HL-60 (cell line): ENCODE measurements at regions not wholly inside any gene's neighbourhood (a gene's known extent, or its start where the extent isn't known, plus 50 kb on each side); places are given as distances from the start of the nearest gene placed in this dataset.

Experiments used
- DNase-seq, 2 experiments: peaks; one replicate each; pipeline ENCODE4 v3.0.0-alpha.2; 2010 to 2020; ENCODE audit warnings: low read depth in 1 of 2, low spot score in 1 of 2
- H3K27ac ChIP-seq: fragments of 250-450 bp; sonication (Bioruptor Pico); replicated peaks from 2 replicates; pipeline ENCODE4 v1.5.1; 2020; ENCODE audit warnings: mild to moderate bottlenecking, moderate library complexity
- H3K27me3 ChIP-seq: fragments of 250-450 bp; sonication (Bioruptor Pico); 2 replicates; pipeline ENCODE4 v1.5.1; 2021; ENCODE audit warnings: mild to moderate bottlenecking, moderate library complexity; ENCODE audit not compliant: insufficient read depth, poor library complexity, severe bottlenecking
- H3K4me3 ChIP-seq: replicated peaks from 2 replicates; pipeline ENCODE4 v1.5.1; 2011; ENCODE audit warnings: mild to moderate bottlenecking, control low read depth, low read length; ENCODE audit not compliant: insufficient read depth
- GABPA ChIP-seq: IDR thresholded peaks from 2 replicates; pipeline ENCODE4 v1.6.1; 2012; ENCODE audit warnings: low read depth
- POLR2AphosphoS5 ChIP-seq: IDR thresholded peaks from 2 replicates; pipeline ENCODE4 v1.6.1; 2012; ENCODE audit warnings: low read depth
- SPI1 ChIP-seq: IDR thresholded peaks from 2 replicates; pipeline ENCODE4 v1.6.1; 2012; ENCODE audit warnings: low read depth, mild to moderate bottlenecking, borderline replicate concordance
- TF ChIP-seq, protein P1 (sequence below): IDR thresholded peaks from 2 replicates; pipeline ENCODE4 v1.6.1; 2012; ENCODE audit warnings: low read depth; ENCODE audit not compliant: insufficient replicate concordance
- TF ChIP-seq, protein P2 (sequence below): IDR thresholded peaks from one replicate; pipeline ENCODE4 v1.5.1; 2011; ENCODE audit warnings: low read length, control low read depth, inconsistent platforms; ENCODE audit not compliant: insufficient read depth

DNA sequence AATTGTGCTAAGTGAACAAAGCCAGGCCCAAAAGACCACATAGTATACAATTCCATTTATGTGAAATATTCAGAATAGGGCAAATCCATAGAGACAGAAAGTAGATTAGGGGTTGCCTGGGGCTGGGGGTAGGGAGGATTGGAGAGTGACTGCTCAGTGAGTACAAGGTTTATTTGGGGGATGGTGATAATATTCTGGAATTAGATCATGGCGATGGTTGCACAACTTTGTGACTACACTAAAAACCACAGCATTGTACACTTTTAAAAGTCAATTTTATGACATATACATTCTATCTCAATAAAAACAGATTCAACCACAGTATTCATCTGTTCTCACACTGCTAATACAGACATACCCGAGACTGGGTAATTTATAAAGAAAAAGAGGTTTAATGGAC, 68.7 kb upstream of the MAP1LC3B2 start:
- H3K27ac ChIP-seq = no peak overlapping the region

DNA sequence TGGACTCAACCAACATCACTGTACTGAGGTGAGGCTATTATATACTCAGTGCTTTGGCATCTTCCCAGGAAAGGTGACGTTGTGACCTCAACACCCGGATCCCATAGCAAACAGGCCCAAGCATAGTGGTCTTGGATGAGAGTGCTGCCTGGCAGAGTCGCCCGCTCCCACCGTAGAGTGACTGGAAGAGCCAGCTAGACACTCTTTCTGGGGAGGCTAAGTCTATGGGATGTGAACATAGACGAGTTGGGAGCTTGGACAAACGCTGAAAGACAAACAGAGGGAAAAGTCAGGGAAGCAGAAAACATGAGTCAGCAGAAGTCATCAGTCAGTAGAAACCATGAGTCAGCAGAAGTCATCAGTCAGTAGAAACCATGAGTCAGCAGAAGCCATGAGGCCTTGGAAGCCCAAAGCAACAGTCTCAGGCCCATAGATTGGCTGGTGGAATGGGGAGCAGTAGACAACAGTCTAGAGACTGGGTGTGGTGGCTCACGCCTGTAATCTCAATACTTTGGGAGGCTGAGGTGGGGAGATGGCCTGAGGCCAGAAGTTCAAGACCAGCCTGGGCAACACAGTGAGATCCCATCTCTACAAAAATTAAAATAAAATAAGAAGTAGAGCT, 66.4 kb upstream of the MAP1LC3B2 start:
- TF ChIP-seq, protein P1, sequence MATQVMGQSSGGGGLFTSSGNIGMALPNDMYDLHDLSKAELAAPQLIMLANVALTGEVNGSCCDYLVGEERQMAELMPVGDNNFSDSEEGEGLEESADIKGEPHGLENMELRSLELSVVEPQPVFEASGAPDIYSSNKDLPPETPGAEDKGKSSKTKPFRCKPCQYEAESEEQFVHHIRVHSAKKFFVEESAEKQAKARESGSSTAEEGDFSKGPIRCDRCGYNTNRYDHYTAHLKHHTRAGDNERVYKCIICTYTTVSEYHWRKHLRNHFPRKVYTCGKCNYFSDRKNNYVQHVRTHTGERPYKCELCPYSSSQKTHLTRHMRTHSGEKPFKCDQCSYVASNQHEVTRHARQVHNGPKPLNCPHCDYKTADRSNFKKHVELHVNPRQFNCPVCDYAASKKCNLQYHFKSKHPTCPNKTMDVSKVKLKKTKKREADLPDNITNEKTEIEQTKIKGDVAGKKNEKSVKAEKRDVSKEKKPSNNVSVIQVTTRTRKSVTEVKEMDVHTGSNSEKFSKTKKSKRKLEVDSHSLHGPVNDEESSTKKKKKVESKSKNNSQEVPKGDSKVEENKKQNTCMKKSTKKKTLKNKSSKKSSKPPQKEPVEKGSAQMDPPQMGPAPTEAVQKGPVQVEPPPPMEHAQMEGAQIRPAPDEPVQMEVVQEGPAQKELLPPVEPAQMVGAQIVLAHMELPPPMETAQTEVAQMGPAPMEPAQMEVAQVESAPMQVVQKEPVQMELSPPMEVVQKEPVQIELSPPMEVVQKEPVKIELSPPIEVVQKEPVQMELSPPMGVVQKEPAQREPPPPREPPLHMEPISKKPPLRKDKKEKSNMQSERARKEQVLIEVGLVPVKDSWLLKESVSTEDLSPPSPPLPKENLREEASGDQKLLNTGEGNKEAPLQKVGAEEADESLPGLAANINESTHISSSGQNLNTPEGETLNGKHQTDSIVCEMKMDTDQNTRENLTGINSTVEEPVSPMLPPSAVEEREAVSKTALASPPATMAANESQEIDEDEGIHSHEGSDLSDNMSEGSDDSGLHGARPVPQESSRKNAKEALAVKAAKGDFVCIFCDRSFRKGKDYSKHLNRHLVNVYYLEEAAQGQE = no peak
- no peak for TF ChIP-seq POLR2AphosphoS5
- TF ChIP-seq, protein P2, sequence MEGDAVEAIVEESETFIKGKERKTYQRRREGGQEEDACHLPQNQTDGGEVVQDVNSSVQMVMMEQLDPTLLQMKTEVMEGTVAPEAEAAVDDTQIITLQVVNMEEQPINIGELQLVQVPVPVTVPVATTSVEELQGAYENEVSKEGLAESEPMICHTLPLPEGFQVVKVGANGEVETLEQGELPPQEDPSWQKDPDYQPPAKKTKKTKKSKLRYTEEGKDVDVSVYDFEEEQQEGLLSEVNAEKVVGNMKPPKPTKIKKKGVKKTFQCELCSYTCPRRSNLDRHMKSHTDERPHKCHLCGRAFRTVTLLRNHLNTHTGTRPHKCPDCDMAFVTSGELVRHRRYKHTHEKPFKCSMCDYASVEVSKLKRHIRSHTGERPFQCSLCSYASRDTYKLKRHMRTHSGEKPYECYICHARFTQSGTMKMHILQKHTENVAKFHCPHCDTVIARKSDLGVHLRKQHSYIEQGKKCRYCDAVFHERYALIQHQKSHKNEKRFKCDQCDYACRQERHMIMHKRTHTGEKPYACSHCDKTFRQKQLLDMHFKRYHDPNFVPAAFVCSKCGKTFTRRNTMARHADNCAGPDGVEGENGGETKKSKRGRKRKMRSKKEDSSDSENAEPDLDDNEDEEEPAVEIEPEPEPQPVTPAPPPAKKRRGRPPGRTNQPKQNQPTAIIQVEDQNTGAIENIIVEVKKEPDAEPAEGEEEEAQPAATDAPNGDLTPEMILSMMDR = no peak
- no peak for TF ChIP-seq GABPA
- TF ChIP-seq SPI1 = no peak
- Histone ChIP-seq H3K4me3 (no peak overlapping the region), H3K27me3 (no peaks in the 10 kb centered on the region), H3K27ac (no peak overlapping the region)
- no peak for DNase-seq

More for the DNA sequence above, 68.7 kb upstream of the MAP1LC3B2 start:
- TF ChIP-seq, protein P1 = no peak
- TF ChIP-seq POLR2AphosphoS5 (no peak), SPI1 (no peak), GABPA (no peak)
- TF ChIP-seq, protein P2 = no peak
- no peak overlapping the region for H3K4me3 ChIP-seq
- no peaks in the 10 kb centered on the region for H3K27me3 ChIP-seq
- DNase-seq = no peak

DNA sequence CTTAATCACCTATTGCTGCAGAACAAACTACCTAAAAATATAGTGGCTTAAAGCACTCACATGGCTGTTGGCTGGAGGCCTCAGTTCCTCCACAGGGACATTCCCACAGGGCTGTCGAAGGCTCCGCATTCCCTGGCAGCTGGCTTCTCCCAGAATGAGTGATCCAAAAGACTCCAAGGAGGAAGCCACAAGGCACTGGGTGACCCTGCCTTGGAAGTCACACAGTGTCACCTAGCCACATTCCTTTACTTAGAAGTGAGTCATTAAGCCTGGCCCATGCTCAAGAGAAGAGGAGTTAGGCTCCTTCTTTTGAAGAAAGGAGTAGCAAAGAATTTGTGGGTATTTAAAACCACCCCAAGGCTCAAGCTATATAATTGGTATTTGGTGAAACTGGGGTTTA, 63.9 kb upstream of the MAP1LC3B2 start:
- Histone ChIP-seq H3K27ac (no peak overlapping the region), H3K27me3 (no peaks in the 10 kb centered on the region), H3K4me3 (no peak overlapping the region)
- DNase-seq = no peak
- TF ChIP-seq POLR2AphosphoS5 (no peak), SPI1 (no peak), GABPA (no peak)
- TF ChIP-seq, protein P1 = no peak
- TF ChIP-seq, protein P2 = no peak
